ENCODE measurements at regions not wholly inside any gene's neighbourhood (a gene's known extent, or its start where the extent isn't known, plus 50 kb on each side); places are given as distances from the start of the nearest gene placed in this dataset.

- TF ChIP-seq, protein P1, sequence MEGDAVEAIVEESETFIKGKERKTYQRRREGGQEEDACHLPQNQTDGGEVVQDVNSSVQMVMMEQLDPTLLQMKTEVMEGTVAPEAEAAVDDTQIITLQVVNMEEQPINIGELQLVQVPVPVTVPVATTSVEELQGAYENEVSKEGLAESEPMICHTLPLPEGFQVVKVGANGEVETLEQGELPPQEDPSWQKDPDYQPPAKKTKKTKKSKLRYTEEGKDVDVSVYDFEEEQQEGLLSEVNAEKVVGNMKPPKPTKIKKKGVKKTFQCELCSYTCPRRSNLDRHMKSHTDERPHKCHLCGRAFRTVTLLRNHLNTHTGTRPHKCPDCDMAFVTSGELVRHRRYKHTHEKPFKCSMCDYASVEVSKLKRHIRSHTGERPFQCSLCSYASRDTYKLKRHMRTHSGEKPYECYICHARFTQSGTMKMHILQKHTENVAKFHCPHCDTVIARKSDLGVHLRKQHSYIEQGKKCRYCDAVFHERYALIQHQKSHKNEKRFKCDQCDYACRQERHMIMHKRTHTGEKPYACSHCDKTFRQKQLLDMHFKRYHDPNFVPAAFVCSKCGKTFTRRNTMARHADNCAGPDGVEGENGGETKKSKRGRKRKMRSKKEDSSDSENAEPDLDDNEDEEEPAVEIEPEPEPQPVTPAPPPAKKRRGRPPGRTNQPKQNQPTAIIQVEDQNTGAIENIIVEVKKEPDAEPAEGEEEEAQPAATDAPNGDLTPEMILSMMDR (IDR thresholded peaks at IDR 0.05): no peak
- no peak for TF ChIP-seq POLR2AphosphoS5 (IDR thresholded peaks at IDR 0.05)
- TF ChIP-seq POLR2A (IDR thresholded peaks at IDR 0.05): no peak
Measured at GRCh38 chr5:8033261-8033660, 164.3 kb downstream of the MTRR start.
